ENCODE measurements at regions not wholly inside any gene's neighbourhood (a gene's known extent, or its start where the extent isn't known, plus 50 kb on each side); places are given as distances from the start of the nearest gene placed in this dataset.

- TF ChIP-seq REST (IDR thresholded peaks at IDR 0.05; ENCODE audit: unreplicated experiment) (no peak), POLR2AphosphoS5 (IDR thresholded peaks at IDR 0.05; ENCODE audit: low read depth) (no peak), ZNF114 (CRISPR knock-in tag; IDR thresholded peaks at IDR 0.05) (no peak), JUNB (IDR thresholded peaks at IDR 0.05; ENCODE audit: unreplicated experiment) (no peak), ETS1 (IDR thresholded peaks at IDR 0.05) (no peak)
Observed at GRCh38 chr16:73185737-73186136, 137.8 kb upstream of the ZFHX3 start (continued).

- Mint-ChIP-seq H3K27ac (no peak overlapping the region), H3K4me1 (0 out of 3 replicates have a peak, but pooled peaks cover 3% of the 10 kb centered on the region)
- H4K20me1 ChIP-seq (replicated peaks; ENCODE audit: insufficient read depth): no peaks in the 10 kb centered on the region
Observed at GRCh38 chr16:73183611-73184092, 135.7 kb upstream of the ZFHX3 start.

More at GRCh38 chr16:73183611-73184092, 135.7 kb upstream of the ZFHX3 start:
- H3K9me3 Mint-ChIP-seq: peaks cover 4% of the 10 kb centered on the region; the same call in 1 of the 3 replicates
- Histone ChIP-seq H3K4me1 (ENCODE audit: insufficient read depth) (no peaks in the 10 kb centered on the region), H3F3A (replicated peaks; ENCODE audit: low read depth) (no peaks in the 10 kb centered on the region), H3K36me3 (ENCODE audit: insufficient read depth) (no peaks in the 10 kb centered on the region), H2AFZ (0 out of 2 replicates have a peak overlapping the region, but pooled peaks have one; percentile 32), H3K9me2 (ENCODE audit: insufficient read depth) (no peaks in the 10 kb centered on the region), H3K4me2 (no peak overlapping the region), H3K27ac (ENCODE audit: low read depth) (no peak overlapping the region), H3K27me3 (ENCODE audit: insufficient read depth) (no peaks in the 10 kb centered on the region), H3K79me2 (replicated peaks; ENCODE audit: insufficient read depth) (no peaks in the 10 kb centered on the region), H3K4me3 (no peak overlapping the region)
- no peak overlapping the region for H3K4me3 Mint-ChIP-seq
- peak; percentile 49 for ATAC-seq
- no peak for DNase-seq (ENCODE audit: low spot score)
- H3K27me3 Mint-ChIP-seq (ENCODE audit: insufficient read depth, low read depth, poor library complexity): peaks cover 2% of the 10 kb centered on the region
- no peak for TF ChIP-seq POLR2AphosphoS5 (IDR thresholded peaks at IDR 0.05; ENCODE audit: low read depth)
- TF ChIP-seq STAT1 (IDR thresholded peaks at IDR 0.05; ENCODE audit: unreplicated experiment): no peak
- TF ChIP-seq CTCF (conservative IDR thresholded peaks at IDR 0.05; ENCODE audit: low read depth in 2 of 2): peak; percentile 22 to 41; a peak in 2 of 4 replicates
- no peaks in the 10 kb centered on the region for H3K36me3 Mint-ChIP-seq (ENCODE audit: low read depth)
